Globus pallidus (tissue), 1 donor: ENCODE measurements at regions not wholly inside any gene's neighbourhood (a gene's known extent, or its start where the extent isn't known, plus 50 kb on each side); places are given as distances from the start of the nearest gene placed in this dataset.

Experiments
- DNase-seq: peaks from one replicate; pipeline ENCODE4 v3.0.0-alpha.2; 2015; ENCODE audit warnings: low spot score

DNA sequence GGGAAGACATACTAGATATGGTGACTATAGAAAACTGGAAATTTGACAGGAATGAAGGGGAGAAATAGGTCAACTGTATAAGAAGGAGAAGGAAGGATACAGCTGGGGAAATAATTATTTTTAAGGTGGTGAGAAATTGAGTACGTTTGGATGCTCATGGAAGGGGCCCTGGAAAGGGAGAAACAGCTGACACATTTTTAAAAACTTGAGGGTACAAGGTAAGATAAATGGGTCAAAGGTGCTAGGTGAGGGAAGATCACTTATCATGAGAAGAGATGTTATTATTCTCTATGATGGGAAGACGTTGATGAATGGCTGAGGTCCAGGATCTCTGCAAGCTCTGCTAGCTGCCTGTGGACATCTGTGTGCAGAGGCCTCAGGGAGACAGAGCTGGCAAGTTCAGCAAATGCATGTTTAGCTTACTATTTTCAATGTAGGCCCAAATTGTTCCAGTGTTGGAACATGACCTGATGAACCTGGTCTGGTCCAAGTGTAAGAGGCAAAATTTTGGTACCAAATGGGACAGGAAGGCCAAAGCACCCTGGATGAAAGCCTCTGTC is 181.7 kb downstream of the MTRR start:
- DNase-seq = no peak

DNA sequence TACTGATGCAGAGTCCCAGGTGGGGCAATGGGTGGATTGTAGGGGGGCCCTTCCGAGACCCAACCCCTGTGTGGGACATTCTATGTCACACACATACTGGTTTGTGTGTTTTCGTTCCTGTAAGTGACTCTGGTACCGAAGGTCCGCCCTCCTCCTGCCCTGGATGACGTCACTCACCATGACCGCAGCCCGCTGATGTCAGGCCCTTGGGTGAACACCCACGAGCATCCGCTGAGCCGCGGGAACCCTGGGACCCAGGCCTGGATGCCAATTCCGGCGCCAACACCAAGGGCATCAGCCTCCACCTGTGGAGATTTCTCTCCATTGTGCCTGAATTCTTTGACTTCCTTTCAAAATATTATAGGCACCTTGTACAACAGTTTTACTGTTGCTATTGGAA is 184.3 kb downstream of the MTRR start:
- DNase-seq = no peak

DNA sequence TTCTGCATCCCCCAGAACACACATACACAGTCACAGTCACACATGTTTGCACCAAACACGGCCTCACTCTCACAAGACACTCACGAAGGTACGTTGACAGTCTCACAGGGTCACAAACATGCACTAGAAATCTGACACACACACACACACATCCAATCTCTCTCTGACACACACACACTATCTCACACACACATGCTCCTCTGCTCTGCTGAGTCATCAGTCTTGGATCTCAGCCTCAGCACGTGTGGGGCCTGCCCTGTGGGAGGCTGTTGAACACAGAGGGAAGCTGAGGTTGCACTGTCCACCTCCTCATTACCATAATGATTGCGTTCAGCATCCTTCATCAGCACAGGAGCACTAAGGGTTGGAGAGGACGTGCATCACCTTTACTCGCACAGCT is 188.8 kb downstream of the MTRR start:
- DNase-seq = peak; percentile 8

DNA sequence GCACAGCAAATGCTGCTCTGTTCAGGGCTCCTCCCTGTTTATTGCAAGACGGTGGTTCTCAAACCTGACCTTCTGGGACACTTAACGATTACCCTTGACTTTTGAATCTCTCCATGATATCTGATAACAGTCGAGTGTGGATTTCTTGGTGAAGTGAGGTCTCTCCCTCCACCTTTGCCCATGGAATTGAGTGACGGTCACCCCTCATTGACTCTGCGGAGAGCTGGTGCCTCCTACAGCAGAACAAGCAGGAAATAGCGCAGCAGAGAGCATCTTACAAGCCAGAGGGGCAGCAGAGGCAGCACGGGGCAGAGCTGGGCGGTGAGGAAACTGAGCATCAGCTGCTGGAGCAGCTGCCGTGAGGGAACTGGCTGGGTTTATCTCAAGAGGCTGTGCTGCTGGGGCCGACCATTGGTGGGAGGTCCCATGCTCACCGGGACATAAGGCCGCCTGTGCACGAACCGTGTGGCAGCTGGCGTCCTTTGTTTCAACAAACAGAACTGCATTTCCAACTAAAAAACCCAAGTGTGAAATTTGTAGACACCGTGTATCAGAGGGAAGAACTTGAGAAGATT is 189.8 kb downstream of the MTRR start:
- no peak for DNase-seq

DNA sequence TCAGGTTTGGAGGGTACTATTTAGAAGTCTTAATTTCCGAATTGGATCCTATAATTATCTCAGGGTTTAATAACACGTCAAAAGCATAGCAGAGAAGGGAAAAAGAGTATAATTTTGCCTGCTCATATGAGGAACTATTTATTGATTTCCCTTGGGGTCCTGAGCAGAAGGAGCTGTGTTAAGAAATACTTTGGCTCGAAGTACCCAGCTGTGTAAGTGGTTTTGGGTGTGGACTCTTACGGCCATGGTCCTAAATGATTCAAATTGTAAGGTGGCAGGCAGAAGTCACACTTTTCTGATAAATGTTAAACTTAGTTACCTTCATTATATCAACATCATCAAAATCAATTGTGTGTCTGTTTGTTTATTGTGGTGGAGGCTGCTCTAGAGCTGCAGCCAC is 190.4 kb downstream of the MTRR start:
- no peak for DNase-seq

DNA sequence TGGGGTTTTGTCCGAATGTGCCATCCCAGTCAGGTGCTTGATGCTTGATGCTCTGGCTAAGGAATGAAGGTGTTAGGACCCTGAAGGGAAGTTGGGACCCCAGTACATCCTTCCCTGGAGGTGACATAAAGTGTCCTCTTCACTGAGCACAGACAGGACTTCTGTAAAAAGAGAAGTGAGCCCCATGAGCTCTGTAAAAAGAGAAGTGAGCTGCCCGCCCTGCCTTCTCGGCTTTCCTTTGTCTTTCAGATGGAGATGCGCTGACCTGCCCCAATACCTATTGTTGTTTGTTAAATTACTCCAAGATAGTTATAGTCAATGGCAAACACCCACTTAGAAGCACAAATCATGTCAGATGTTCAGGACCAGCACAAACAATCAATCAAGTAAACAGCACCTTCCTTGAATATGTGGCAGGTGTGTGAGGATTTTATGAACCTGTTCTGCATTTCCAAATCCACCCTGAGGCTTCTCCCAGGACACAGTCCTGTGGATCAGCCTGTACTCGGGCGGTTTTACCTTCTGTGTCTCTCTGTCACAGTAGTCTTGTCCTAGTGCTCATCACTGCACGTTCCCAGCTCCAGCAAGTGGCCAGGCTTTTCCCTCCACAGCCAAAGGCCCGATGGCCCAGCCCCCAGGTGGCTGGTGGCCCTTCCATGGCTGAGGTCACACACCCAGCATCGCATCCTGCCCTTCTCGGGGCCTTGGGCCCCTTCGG is 191.4 kb downstream of the MTRR start:
- DNase-seq = no peak

DNA sequence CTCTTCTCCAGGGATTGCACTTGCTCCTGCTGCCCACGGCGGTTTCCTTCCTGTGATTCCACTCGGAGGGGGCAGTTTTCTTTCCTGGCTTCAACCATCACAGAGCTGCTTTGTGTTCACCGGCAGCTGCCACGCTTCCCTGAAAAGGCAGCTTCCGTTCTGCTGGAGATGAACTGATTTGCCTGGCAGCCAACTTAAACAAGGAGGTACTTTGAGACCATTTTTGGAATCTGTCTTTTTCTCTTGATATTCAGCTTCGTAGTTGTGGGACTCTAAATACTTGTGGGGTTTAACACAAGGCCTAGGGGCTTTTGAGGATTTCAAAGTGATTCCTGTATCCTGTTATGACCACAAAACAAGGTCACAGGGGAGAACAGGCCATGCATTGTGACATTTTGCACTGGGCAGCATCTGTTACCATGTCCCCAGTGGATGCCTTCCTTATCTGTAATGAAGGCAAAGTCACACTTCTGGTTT is 192.0 kb downstream of the MTRR start:
- peak; percentile 47 for DNase-seq

DNA sequence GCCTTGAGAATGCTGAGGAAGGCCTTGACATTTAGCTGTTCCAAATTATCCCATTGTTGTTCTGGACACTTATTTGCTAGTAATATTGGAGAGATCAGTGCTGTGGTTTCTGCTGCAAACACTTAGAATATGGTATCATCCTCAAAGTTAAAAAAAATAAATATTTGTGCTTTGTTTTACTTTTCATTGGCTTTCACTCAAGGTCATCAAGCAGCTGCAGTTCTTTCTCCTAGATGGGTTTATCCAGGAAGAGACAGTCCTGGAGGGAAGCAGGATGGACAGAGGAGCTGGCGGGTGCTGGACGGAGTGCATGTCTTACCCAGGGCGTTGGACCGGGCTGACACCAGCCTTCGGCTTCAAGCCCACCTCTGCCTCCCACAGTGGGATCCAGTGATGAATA is 193.6 kb downstream of the MTRR start:
- no peak for DNase-seq

DNA sequence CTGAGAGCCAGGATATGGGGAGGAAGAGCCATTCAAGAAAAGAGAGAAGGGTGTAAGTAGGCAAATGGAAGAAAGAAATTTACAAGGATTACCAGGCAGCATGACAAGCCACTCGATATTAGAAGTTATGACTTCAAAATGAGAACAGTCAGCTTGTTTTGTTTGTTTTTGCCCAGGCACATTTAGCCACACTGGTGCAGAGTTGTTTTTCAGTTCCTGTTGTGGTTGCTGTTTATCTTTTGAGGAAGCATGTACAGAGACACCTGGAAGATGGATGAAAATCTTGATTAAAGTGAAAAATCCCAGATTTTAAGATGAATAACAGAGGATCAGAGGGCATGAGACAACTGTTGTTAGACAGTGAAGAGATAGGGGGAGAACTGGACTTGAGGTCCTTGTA is 199.1 kb downstream of the MTRR start:
- DNase-seq = no peak

DNA sequence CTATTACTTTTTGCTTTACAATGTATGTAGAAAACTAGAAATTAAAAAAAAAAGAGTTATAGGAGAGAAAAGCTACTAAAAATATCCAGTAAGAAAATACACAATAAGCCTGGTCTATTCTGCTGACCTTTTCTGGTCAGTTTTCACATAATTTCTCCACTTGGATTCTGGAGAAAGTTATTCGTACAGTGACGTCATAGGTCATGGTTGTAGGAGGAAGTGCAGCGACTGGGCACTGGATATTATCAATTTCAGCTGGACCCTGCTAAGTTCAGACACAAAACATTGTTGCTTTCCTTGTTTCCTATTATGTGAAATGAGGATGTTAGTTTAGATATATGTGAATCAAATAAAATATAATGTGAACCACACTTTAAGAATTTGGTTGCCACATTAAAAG is 201.2 kb downstream of the MTRR start:
- DNase-seq = no peak

DNA sequence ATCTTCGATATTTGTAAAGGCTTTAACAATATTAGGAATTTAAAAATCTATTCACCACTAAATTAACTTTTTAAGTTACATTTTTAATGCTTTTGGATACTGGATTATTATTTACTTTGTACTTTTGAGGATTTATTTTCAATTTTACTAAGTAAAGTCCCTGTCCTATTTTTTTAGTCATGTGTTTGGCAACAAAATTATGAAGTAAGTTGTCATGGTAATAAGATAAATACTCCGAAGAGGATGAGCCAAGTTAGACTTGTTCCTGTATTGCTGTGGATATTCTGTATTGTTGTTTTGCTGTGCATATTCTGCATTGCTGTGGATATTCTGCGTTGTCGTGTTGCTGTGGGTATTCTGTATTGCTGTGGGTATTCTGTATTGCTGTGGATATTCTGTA is 210.1 kb downstream of the MTRR start:
- no peak for DNase-seq

DNA sequence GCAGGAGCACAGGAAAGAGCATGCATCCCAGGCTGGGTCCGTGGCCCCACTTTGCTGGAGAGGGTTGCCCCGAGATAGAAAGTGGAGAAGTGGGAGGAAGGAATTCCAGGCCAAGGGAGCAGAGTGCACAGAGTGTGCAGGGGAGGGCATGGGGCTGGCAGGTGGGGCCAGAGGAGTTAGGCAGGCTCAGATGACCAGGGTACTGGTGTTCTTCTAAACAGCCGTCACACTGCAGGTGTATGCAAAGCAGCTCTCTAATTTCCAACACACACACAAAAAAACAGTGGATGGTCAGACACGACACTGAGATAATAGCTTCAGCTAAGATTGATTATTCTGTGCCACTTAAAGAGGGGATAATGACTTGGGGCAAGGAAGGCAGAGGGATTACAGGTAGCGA is 212.2 kb downstream of the MTRR start:
- DNase-seq = no peak

DNA sequence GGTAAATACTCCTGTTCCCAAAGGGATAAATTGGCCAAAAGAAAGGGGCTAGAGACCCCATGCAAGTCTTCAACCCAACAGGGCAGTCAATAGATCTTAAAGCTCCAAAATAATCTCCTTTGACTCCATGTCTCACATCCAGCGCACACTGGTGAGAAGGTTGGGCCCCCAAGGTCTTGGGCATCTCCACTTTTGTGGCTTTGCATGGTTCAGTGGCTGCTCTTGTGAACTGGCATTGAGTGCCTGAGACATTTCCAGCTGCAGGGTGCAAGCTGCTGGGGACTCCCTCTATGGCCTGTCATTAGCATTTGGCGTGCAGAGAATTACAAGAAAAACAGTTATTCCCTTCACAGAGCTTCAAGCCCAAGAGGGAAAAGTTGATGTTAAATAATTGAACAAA is 224.7 kb downstream of the MTRR start:
- DNase-seq = no peak

DNA sequence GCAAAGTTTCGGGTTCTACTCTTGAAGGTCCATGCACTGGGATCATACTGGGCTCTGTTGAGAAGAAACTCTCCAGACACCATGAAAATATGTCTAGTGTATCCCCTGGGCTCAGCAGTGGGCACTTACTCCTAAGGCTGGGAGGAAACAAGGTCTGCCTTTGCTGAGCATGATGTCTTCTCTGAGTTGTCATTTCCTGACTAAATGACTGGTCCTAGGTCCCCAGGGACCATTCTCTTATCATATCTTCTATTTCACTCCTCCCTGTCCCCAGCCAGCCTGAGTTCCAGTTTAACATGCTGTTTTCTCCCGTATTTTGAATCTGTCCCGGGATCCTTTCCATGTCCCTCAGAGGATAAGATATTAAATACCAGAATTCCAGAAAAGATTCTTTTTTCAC is 225.4 kb downstream of the MTRR start:
- no peak for DNase-seq

DNA sequence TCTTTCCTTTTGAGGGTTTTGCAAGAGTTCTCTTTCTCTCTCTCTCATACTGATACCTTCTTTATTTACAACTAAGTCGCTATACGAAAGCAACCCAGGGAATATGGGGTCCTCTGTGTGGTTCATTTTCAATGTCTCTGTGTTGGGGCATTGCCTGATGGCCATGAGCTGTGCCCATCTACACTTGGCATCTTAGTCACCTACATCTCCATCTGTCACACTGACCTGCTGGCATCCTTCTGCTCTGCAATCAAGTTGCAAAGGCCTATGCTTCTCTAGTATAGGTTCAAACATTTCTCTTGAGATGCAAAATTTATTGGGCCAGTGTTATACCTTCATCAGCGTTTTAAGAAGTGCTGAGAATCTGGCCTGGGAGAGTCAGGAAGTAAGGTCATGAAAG is 228.2 kb downstream of the MTRR start:
- DNase-seq = no peak

DNA sequence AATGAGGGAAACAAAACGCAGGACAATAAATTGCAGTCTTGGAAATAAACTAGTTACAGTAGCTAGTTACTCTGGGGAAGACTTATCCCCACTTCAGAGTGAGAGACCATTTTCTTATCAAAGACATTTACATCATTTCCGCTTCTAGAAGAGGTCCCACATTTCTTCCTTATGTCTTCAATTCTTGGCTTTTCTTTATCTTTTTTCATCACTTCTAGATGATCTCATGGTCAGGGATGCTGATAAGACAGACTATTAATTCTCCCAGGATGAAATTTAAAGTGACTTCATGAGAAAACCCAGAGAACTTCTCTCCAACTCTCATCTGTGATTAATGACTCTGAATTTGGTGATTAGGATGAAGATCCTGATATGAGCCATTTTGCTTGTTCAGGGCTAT is 229.1 kb downstream of the MTRR start:
- DNase-seq = no peak

DNA sequence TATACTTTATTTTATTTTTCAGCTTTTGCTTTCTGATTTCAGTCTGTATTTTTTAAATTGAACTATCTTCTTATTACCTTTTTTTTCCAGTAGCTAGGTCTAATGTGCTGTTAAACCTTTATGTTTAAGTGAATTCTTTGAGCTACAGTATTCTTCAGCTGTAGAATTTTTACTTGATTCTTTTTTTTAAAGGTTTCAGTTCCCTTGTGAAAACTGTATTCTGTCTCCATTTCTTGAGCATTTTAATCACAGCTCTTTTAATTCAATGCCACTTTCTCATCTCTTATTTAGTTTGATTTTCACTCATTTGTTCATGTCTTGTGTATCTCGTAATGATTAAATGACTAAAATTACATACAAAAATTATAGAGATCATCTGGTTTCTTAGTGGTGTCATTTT is 233.8 kb downstream of the MTRR start:
- no peak for DNase-seq

DNA sequence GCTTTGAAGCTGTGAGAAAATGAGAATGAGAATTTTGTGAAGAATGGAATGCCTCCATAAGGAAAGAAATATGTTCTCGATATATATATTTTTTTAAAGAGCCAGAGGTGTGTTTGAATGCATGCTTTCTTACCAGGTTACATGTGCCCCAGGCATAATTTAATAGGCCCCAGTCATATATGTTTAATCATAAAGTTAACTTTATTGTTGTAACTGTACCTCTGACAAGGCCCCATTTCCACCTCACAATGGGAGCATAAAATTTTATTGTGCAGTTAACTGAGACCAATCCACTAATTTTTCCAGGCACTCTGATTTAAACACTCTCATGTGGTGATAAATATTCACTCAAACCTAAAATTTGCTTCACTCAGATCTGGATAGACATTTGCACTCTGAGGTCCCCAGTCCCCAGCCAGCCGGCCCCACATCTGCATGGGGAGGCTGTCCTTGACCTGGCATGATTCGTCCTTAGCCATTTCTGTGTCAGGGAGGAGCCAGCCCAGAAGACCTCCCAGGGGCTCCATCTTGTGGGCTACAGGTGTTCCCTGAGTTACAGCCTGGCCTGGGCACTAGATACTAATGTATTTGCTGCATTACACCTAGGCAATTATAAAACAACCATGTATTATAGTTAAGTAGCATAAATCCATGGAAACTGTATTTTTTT is 245.8 kb downstream of the MTRR start:
- DNase-seq = no peak

DNA sequence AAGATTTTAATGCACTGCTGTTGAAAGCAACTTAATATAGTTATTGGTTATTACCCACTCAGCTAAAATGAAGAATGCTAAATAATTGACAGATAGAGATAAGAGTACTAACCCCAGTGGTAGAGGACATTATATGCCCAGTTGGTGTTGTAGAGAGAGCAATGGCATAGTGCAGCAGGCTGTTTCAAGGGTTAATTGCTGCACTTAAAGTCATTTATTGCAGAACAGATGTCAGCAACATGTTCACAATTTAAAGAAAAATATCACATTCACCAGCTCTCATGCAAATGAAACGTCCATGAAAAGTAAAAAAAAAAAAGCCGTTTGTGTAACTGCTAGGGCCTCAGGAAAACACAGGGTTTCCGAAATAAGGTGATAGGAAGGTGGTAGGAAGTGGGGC is 254.6 kb downstream of the MTRR start:
- DNase-seq = no peak

DNA sequence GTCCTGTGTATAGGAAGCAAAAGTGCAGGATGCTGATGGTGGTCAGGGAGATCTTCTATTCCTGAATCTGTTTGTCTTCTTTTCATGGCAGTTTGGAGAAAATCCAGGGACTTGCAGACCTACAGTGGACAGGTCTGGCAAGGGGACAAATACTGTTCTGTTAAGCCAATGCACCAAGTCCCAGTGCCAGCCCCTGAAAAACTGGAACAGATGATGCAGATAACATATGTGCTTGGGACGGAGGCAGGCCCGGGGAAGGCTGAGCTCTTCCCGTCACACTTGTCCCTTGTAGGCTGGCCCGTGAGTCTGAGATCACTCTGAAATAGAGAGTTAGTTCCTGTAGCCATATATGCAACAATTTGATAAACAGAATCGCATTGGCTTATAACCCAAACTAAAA is 265.7 kb downstream of the MTRR start:
- DNase-seq = no peak

DNA sequence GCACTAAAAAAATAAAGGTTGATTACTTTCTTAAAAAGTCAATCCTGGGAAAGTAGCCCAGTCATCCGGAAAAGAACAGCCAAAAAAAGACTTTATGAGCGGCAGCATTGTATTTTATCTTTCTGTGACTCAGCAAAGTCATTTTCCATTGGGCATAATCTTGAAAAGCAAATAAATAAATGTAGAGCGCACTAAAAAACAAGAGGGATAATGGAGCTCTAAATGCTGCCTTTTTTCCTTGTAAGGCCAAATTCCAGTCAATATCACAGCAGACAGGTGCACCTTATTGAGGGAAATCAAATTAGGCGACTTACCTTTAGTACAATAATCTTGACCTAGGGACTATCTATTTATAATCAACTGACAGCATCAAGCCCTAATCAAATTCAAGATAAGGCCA is 266.8 kb downstream of the MTRR start:
- DNase-seq = no peak

DNA sequence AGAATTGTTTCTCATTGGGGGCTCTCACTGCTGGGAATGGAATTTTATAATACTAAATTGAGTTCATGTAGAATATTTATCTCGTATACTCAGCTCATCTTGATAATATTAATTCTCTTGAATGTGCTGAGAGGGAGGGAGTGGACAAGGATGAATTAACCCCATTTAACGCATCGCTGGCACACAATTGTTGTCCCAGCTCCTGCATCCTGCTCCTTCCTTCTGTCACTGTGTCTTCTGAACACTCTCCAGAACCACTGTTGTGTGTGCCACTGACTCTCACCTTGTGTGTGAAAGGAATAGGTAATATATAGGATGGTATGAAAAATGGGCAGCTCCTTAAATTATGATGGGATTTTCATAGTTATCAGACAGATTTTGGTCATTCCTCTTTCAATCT is 267.3 kb downstream of the MTRR start:
- DNase-seq = no peak

DNA sequence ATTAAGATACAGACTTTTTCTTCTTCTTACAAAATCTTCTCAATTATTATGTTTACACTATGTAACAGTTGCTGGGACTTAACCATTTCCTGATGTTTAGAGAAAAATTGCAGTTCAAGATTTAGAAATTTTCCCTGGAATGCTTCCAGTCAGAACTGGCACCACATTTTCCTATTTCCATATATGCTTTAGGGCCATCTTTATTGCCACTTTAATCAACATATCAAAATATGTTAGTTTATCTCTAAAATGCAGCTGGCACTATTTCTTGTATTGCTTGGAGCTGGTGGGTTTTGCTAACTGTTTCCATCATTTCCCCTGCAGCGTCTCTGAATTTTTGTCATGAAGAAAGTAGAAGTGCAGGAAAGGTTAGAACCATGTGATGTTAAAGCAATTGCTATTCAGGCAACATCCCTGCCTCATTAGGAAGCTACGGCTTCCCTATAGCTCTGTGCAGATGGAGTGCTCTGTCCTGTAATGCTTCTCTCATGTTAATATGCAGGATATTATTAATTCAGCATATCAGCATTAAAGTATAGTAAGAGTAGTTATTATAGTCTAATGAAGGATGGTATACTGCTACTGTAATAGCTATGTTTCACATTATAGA is 269.1 kb downstream of the MTRR start:
- DNase-seq = no peak
